SK-N-SH (cell line): ENCODE measurements at regions not wholly inside any gene's neighbourhood (a gene's known extent, or its start where the extent isn't known, plus 50 kb on each side); places are given as distances from the start of the nearest gene placed in this dataset.

Experiments used
- CTCF ChIA-PET: fragments of 300-600, 350-600 bp; formaldehyde crosslinking; extraction: SDS; loops from one replicate; lab custom pipeline; 2021; lab: Yijun Ruan, JAX
- POLR2A ChIA-PET: fragments of 350-600 bp; sonication (Branson Sonifier 250); formaldehyde crosslinking; extraction: SDS; loops from one replicate; lab custom pipeline; 2020; ENCODE audit warnings: antibody characterized with exemption, inconsistent platforms; lab: Yijun Ruan, JAX
- DNase-seq: peaks from one replicate; pipeline ENCODE4 v3.0.0; 2012
- H2AFZ ChIP-seq: fragments of 200-600 bp; sonication (generic); 2 replicates; pipeline ENCODE4 v1.8.1; 2016; ENCODE audit warnings: antibody characterized with exemption, mild to moderate bottlenecking, low read depth
- H3F3A ChIP-seq: fragments of 200-600 bp; sonication (generic); replicated peaks from 2 replicates; pipeline ENCODE3; 2016; ENCODE audit warnings: antibody characterized with exemption, mild to moderate bottlenecking; ENCODE audit not compliant: insufficient read depth
- H3K27ac ChIP-seq, 2 experiments: fragments of 200-500 bp in 1 of 2; fragments of 200-600 bp in 1 of 2; sonication (Bioruptor generic) in 1 of 2; sonication (generic), shearing (Covaris generic) in 1 of 2; 2 replicates each; pipeline versions ENCODE4 v1.5.1 to v1.6.1; 2014 to 2016; ENCODE audit warnings: low read depth in 2 of 2, inconsistent platforms in 1 of 2, low read length in 1 of 2, mild to moderate bottlenecking in 1 of 2, mixed read lengths in 1 of 2
- H3K27me3 ChIP-seq: fragments of 200-600 bp; sonication (generic), shearing (Covaris generic); 2 replicates; pipeline ENCODE4 v1.6.1; 2016; ENCODE audit warnings: mixed run types; ENCODE audit not compliant: insufficient read depth
- H3K36me3 ChIP-seq, 2 experiments: fragments of 200-500 bp in 1 of 2; fragments of 200-600 bp in 1 of 2; sonication (Bioruptor generic) in 1 of 2; sonication (generic) in 1 of 2; replicated peaks in 1 of 2; 2 replicates each; pipeline versions ENCODE3 to v1.5.1; 2014 to 2016; ENCODE audit warnings: low read length in 1 of 2, mild to moderate bottlenecking in 1 of 2; ENCODE audit not compliant: insufficient read depth in 2 of 2, control insufficient read depth in 1 of 2
- H3K4me1 ChIP-seq, 2 experiments: fragments of 200-500 bp in 1 of 2; fragments of 200-600 bp in 1 of 2; sonication (Bioruptor generic) in 1 of 2; sonication (generic), shearing (Covaris generic) in 1 of 2; 2 replicates each; pipeline versions ENCODE4 v1.5.1 to v1.6.1; 2014 to 2016; ENCODE audit warnings: low read depth in 1 of 2, low read length in 1 of 2, mixed run types in 1 of 2; ENCODE audit not compliant: insufficient read depth in 2 of 2, control insufficient read depth in 1 of 2
- H3K4me2 ChIP-seq: fragments of 200-600 bp; sonication (generic), shearing (Covaris generic); 2 replicates; pipeline ENCODE4 v1.6.1; 2017; ENCODE audit warnings: mixed run types
- H3K4me3 ChIP-seq, 2 experiments: fragments of 200-500 bp in 1 of 2; fragments of 200-600 bp in 1 of 2; sonication (Bioruptor generic) in 1 of 2; sonication (generic), shearing (Covaris generic) in 1 of 2; 2 replicates each; pipeline versions ENCODE4 v1.5.1 to v1.8.1; 2014 to 2016; ENCODE audit warnings: low read depth in 2 of 2, inconsistent platforms in 1 of 2, low read length in 1 of 2, mild to moderate bottlenecking in 1 of 2, mixed read lengths in 1 of 2, moderate library complexity in 1 of 2
- H3K79me2 ChIP-seq: fragments of 200-600 bp; sonication (generic); 2 replicates; pipeline ENCODE4 v1.8.1; 2017; ENCODE audit warnings: mild to moderate bottlenecking; ENCODE audit not compliant: insufficient read depth
- H3K9ac ChIP-seq: fragments of 200-600 bp; sonication (generic); 2 replicates; pipeline ENCODE4 v1.6.1; 2017; ENCODE audit warnings: mixed run types
- H3K9me2 ChIP-seq: fragments of 200-600 bp; sonication (generic); 2 replicates; pipeline ENCODE4 v1.6.1; 2017; ENCODE audit warnings: mixed run types
- H3K9me3 ChIP-seq: fragments of 200-600 bp; sonication (generic); 2 replicates; pipeline ENCODE4 v1.6.1; 2017; ENCODE audit warnings: mixed run types, mild to moderate bottlenecking, moderate library complexity
- H4K20me1 ChIP-seq: fragments of 200-600 bp; sonication (generic); 2 replicates; pipeline ENCODE4 v1.6.1; 2017; ENCODE audit warnings: mild to moderate bottlenecking, mixed run types; ENCODE audit not compliant: insufficient read depth
- CHD2 ChIP-seq: fragments of 150-350 bp; IDR thresholded peaks from 2 replicates; pipeline ENCODE4 v1.6.1; 2018; ENCODE audit warnings: low read length; ENCODE audit not compliant: partially characterized antibody
- CTCF ChIP-seq: fragments of 200-600 bp; sonication (generic); IDR thresholded peaks from 2 replicates; pipeline ENCODE4 v1.6.1; 2017; ENCODE audit warnings: antibody characterized with exemption, mild to moderate bottlenecking, moderate library complexity
- ELF1 ChIP-seq: IDR thresholded peaks from 2 replicates; pipeline ENCODE4 v1.4.0; 2012
- EP300 ChIP-seq, 2 experiments: IDR thresholded peaks; 2 replicates each; pipeline versions ENCODE4 v1.4.0 to v1.6.1; 2012; ENCODE audit warnings: borderline replicate concordance in 1 of 2, low read depth in 1 of 2, low read length in 1 of 2
- EZH2phosphoT487 ChIP-seq: fragments of 200-600 bp; sonication (generic); IDR thresholded peaks from 2 replicates; pipeline ENCODE4 v1.6.1; 2017; ENCODE audit warnings: low read depth, mixed run types, mild to moderate bottlenecking, antibody characterized with exemption, moderate library complexity, borderline replicate concordance
- FOXJ3 ChIP-seq: sonication (generic); formaldehyde crosslinking; IDR thresholded peaks from 2 replicates; pipeline ENCODE4 v1.5.1; 2020; ENCODE audit warnings: mild to moderate bottlenecking, missing genetic modification reagents
- GATA2 ChIP-seq: sonication (generic); formaldehyde crosslinking; IDR thresholded peaks from 2 replicates; pipeline ENCODE4 v1.5.0; 2020; ENCODE audit warnings: mild to moderate bottlenecking, missing genetic modification reagents
- JUND ChIP-seq: IDR thresholded peaks from 2 replicates; pipeline ENCODE4 v1.4.0; 2012
- MAX ChIP-seq: IDR thresholded peaks from 2 replicates; pipeline ENCODE4 v1.4.0; 2012; ENCODE audit warnings: low read depth
- MEF2A ChIP-seq: IDR thresholded peaks from 2 replicates; pipeline ENCODE4 v1.4.0; 2012; ENCODE audit warnings: low read depth, borderline replicate concordance
- MXI1 ChIP-seq: IDR thresholded peaks from 2 replicates; pipeline ENCODE4 v1.6.1; 2012; ENCODE audit warnings: mild to moderate bottlenecking, low read depth, low read length, improper control_type of control experiment
- NFIC ChIP-seq: IDR thresholded peaks from 2 replicates; pipeline ENCODE4 v1.4.0; 2012; ENCODE audit warnings: borderline replicate concordance
- PBX3 ChIP-seq: IDR thresholded peaks from 2 replicates; pipeline ENCODE4; 2012
- RAD21 ChIP-seq: IDR thresholded peaks from 2 replicates; pipeline ENCODE4 v1.6.1; 2012; ENCODE audit warnings: mild to moderate bottlenecking, low read length
- RFX5 ChIP-seq: IDR thresholded peaks from 2 replicates; pipeline ENCODE4 v1.6.1; 2012; ENCODE audit warnings: mild to moderate bottlenecking, improper control_type of control experiment, low read length
- RXRA ChIP-seq: IDR thresholded peaks from 2 replicates; pipeline ENCODE4 v1.4.0; 2012; ENCODE audit warnings: low read depth, mild to moderate bottlenecking, borderline replicate concordance
- TAF1 ChIP-seq: IDR thresholded peaks from 2 replicates; pipeline ENCODE4 v1.6.1; 2012; ENCODE audit warnings: low read depth, mild to moderate bottlenecking, low read length, moderate library complexity, borderline replicate concordance
- TCF12 ChIP-seq: IDR thresholded peaks from 2 replicates; pipeline ENCODE4 v1.4.0; 2012
- TEAD4 ChIP-seq: IDR thresholded peaks from 2 replicates; pipeline ENCODE4 v1.4.0; 2012; ENCODE audit warnings: mild to moderate bottlenecking, borderline replicate concordance; ENCODE audit not compliant: insufficient read depth
- YY1 ChIP-seq: IDR thresholded peaks from 2 replicates; pipeline ENCODE4 v1.4.0; 2012; ENCODE audit warnings: low read depth, mild to moderate bottlenecking
- ZBTB33 ChIP-seq: IDR thresholded peaks from 2 replicates; pipeline ENCODE4 v1.4.0; 2012; ENCODE audit warnings: low read depth, borderline replicate concordance
- WGBS: methylation state at CpG from one replicate; pipeline ENCODE4 v1.1.6; 2017; ENCODE audit warnings: low lambda C conversion rate; 5-methylcytosine and 5-hydroxymethylcytosine counted together

GRCh38 chr13:83423861-83424260, 458.4 kb downstream of the SLITRK1 start:
- no peaks in the 10 kb centered on the region for H3K79me2 ChIP-seq
- H3K4me3 ChIP-seq = no peak overlapping the region
- POLR2A ChIA-PET = no interaction called here
- H3K27ac ChIP-seq = no peak overlapping the region
- no peaks in the 10 kb centered on the region for H3K36me3 ChIP-seq
- no peaks in the 10 kb centered on the region for H4K20me1 ChIP-seq
- H2AFZ ChIP-seq = no peak overlapping the region
- TF ChIP-seq MEF2A = no peak
- no peak for TF ChIP-seq GATA2 (CRISPR knock-in tag)
- no peak for TF ChIP-seq RXRA
- TF ChIP-seq CTCF = no peak
- CTCF ChIA-PET = interaction anchor here (1.5 kb wide), 1 partner anchor 13 kb away, joined by 3 read pairs; no protein-coding TSS in a partner anchor
- no peak overlapping the region for H3K9ac ChIP-seq
- H3K4me2 ChIP-seq = no peak overlapping the region
- H3K27me3 ChIP-seq = no peaks in the 10 kb centered on the region
- H3K4me1 ChIP-seq = no peaks in the 10 kb centered on the region
- DNase-seq = no peak
- 6% methylated on average over 3 of the region's 3 CpGs for WGBS
- no peaks in the 10 kb centered on the region for H3K9me2 ChIP-seq
- no peaks in the 10 kb centered on the region; the same call in 1 of the 2 replicates for H3K9me3 ChIP-seq
- H3F3A ChIP-seq = no peaks in the 10 kb centered on the region

GRCh38 chr13:83423381-83423780, 458.9 kb downstream of the SLITRK1 start:
- ChIA-PET POLR2A (no interaction called here), CTCF (interaction anchor here (1.5 kb wide), 1 partner anchor 13 kb away, joined by 3 read pairs; no protein-coding TSS in a partner anchor)
- no peaks in the 10 kb centered on the region for H3K4me1 ChIP-seq
- H3K9ac ChIP-seq = no peak overlapping the region
- no peak for DNase-seq
- WGBS = 17% methylated on average over 2 of the region's 2 CpGs
- H3K4me3 ChIP-seq = no peak overlapping the region
- no peaks in the 10 kb centered on the region for H3K27me3 ChIP-seq
- H2AFZ ChIP-seq = no peak overlapping the region
- H3F3A ChIP-seq = no peaks in the 10 kb centered on the region
- H3K27ac ChIP-seq = no peak overlapping the region
- no peak overlapping the region for H3K4me2 ChIP-seq
- no peaks in the 10 kb centered on the region for H3K36me3 ChIP-seq
- no peaks in the 10 kb centered on the region for H3K79me2 ChIP-seq
- no peaks in the 10 kb centered on the region for H4K20me1 ChIP-seq
- no peaks in the 10 kb centered on the region; the same call in 1 of the 2 replicates for H3K9me3 ChIP-seq
- H3K9me2 ChIP-seq = no peaks in the 10 kb centered on the region
- TF ChIP-seq CTCF (no peak), NFIC (no peak), ZBTB33 (no peak), EZH2phosphoT487 (no peak), MXI1 (no peak), TCF12 (no peak), MAX (no peak), RFX5 (no peak), FOXJ3 (CRISPR knock-in tag) (no peak), TEAD4 (no peak), TAF1 (no peak), RAD21 (no peak), JUND (no peak), YY1 (no peak), CHD2 (no peak), EP300 (IDR thresholded peaks at IDR 0.05; ENCODE audit: borderline replicate concordance in 1 of 2, low read depth in 1 of 2, low read length in 1 of 2) (no peak), ELF1 (no peak), PBX3 (no peak), MEF2A (no peak)
